ENCODE measurements at regions not wholly inside any gene's neighbourhood (a gene's known extent, or its start where the extent isn't known, plus 50 kb on each side); places are given as distances from the start of the nearest gene placed in this dataset.
"Not testable (repeated sequence)": the region's sequence is repeated elsewhere in the genome, so short reads cannot be mapped to it uniquely, and the experiment has no call there.

DNA sequence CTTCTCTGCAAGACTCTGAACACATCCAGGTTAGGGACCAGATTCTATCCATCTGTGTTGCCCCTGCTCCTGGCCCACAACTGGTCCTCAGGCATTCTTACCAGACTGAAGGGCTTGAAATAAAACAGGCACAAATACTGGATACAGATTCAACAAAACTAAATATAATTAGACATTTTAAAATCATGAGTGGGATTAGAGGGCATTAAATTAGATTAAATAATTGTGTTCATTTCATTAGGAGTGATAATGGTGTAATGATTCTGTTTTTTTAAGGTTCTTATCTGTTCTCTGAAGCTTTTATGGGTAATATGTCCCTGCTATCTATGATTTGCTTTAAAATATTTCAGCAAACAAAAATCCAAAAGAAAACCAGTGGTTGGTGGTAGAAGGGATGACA lies 226.5 kb downstream of the IRS1 start:
- DNase-seq = no peak

DNA sequence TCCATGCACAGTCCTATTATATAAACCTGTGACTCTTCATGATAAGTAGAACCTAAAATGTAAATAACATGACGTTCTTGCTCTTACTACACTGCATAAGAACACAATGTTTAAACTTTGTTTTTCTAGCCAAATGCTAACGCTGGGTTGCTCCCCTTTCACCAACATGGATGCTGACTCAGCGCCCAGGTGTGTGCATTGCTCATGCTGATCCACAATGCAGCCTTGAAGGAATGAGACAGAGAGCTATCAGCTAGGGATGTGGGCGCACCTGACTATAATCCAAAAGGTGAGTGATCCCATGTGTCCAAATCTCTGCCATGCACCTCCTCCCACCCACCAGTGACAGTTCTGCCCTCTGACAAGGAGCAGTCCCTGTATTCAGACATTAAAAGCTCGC lies 235.0 kb downstream of the IRS1 start:
- DNase-seq = no peak

DNA sequence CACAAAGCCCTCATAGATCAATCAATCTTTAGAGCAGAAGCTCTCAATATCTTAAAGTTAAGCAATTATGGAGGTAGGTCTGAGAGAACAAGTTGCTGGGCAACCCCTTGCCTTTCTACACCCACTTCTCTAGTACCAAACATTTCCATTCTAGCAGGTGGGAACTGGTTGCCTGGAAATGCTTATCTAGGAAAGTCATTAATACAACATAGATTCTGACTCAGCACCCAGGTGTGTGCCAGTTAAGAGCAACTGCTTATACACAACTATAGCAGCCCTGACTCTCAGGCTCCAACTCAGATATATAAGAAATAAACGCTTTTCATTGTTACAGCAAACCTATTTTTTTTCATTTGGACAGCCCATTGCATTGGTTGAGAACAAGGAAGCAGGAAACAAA lies 237.7 kb downstream of the IRS1 start:
- no peak for DNase-seq

DNA sequence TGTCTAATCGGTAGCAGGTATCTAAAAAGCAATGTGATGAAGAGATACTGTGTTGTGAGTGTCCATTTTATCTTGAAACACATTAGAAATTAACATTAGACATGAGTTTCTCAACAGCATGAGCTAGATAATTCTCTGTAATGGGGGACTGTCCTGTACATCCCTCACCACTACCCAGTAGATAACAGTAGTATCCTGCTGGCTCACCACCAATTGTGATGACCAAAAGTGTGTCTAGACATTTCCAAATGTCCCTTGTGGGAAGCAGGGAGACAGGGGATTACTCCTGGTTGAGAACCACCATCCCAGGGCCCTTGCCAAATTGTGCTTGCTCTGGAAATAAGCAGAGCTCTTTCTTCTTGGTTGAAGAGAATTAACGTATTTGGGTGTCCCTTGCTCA lies 239.3 kb downstream of the IRS1 start:
- DNase-seq = no peak

DNA sequence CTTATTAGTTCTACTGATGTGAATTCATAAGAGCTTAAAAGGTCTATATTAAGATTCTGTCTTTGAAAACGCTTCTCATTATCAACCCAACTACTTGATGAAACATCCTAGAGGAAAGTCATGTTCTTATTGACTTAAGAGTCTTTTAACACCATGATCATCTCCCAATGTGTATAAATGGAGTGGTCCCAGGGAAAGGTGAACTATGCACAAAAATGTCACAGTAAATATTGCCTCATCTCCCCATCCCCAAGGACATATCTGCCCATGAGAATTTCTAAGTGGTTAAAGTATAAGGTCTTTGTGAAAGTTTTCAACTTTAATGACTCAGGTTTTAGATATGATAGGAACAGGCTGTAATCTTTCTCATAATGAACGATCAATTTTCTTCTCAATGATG lies 240.1 kb downstream of the IRS1 start:
- DNase-seq = no peak

DNA sequence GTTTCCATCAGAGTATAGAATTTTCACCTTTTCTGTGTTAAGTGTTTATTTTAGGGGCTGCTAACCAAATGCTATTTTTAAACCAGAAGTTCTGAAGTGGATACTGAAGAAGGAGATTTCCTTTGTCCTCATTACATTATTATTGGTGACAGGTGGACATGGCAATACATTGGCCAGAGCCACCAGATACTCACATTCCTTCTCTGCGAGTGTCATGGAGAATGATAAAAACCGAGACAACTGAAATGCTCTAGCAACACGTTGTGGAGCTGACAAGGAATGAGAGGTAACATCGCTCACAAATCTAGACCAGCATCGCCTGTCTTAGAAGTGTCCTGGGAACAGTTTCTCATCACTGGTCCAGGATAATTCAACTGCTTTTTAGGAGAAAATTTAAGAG lies 241.2 kb downstream of the IRS1 start:
- DNase-seq = no peak

DNA sequence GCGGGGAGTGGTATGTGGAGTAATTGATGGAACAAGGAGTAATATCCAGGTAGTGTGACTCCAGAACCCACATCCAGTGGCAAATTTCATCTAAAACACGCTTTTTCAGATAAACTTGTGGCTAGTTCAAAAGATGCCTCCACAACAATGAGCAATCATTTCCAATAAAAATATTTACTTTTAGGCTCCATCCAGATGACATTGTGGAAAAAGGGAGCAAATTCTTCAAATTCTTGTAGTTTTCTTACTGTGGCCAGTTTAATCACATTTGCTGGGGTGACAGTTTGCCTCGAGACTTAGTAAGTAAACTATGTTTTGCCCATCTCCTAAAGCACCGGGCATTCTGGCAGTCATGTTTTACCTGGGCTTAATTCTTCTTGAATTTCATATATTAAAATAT lies 243.6 kb downstream of the IRS1 start:
- DNase-seq = no peak

DNA sequence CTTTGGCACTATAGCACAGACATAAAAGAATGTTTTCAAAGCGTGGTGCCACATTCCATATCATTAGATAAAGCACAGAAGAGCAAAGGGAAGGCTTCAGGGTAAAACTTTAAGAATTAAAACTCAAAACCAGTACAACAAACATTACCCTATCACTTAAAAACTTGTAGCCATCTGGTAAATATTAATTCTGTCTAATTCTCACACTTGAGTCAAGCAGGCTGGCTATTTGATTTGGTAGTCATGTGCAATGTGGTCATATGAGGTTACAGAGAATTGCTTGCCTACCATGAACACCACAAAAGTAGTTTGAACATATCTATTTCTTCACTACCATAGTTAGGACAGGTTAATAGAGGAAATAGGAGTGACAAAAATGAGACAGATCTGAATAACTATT lies 244.9 kb downstream of the IRS1 start:
- DNase-seq = no peak

DNA sequence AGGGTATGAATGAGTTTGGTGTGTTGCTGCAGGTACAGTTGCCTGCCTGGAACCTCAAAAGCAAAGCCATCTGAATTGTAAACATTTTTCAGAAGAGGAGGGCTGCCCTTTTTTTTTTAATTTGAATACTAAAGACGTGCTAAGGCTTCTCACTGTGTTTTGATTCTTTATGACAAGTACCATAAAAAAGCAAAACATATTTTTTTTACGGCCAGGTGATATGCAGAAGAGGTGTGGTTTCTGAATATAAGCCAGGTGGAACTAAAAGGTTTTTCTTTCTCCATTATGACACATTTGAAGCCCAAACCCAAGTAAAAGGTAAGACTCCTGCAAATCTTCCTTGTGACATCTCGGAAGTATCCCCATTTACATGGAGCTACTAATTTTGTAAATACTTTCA lies 246.3 kb downstream of the IRS1 start:
- no peak for DNase-seq

DNA sequence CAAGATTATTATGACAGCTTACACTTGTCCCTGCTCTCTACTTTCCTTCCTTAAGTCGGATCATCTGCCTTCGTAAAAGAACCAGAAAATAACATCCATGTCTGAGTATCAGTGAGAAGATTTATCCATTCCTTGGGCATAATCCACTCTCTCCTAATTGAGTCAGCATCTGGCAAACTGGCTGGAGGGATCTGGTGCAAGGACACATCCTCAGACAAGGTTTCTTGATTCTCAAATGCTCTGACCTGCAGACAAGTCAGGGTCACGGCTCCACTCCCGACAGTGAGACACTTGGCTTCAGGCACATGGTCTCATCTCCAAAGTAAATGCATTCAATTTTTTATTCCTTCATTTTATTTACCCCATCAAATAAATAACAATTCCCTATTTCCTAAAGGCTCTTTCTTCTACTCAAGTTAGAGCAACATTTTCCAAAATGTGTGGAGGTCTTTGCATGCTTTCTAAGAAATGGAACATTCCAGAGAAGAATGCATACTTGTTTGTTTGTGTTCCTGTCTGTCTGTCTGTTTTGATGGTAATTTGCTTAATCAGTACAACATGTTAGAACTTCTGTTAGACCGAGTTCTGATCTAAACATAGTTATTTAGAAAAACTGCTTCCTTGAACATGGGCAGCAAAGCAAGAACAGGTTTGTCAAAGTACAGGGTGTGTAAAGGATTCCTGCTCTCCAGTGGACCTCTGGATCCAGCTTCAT lies 246.9 kb downstream of the IRS1 start:
- no peak for DNase-seq

DNA sequence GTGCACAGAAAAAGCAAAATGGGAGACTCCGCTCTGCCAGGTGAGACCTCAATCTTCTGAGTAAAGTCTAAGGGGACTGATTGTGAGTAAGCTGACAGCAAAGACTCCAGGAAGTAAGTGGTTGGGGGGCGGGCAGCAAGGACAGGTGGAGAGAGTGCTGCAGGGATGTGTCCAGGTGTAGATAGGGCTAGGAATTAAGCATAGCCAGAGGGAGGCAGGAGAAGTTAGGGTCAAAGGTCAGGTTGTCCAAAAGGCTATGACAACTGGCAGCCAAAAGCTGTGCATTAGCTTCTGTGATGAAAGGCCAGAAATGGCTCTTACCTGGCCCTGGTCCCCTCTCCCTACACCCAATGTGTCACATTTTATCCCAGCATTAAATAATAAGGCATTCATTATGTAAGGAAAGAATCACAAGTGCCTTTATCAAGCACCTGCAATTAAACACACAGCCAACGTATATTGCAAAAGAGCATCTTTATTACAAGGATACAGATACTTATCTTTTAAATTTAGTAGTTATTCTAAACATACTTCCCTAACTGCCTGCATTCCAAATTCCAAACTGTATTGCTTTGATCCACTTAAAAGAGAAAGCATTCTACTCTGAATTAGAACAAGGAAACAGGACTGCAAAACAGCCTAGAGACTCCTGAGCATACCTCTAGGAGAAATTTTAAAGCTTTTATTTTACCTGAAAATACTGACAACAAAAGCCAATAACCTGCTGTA lies 247.9 kb downstream of the IRS1 start:
- no peak for DNase-seq

DNA sequence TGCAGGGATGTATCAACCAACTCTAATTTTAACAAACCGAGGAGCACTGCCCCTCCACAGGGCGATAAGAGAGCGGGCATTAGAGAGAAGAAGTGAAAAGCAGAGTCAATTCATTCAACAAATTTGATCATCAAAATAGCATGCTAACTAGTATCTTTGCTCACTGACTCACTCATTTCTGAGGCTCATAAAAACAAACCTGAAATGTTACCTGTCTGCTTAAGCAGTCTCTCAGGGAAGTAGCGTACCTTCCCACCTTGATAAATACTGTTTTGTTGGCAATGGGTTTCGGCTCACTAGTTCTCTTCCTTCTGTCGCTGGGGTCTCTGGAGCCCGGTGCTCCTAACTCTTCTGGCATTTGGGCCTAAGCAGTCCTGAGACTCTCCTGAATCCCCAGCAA lies 248.8 kb downstream of the IRS1 start:
- no peak for DNase-seq

DNA sequence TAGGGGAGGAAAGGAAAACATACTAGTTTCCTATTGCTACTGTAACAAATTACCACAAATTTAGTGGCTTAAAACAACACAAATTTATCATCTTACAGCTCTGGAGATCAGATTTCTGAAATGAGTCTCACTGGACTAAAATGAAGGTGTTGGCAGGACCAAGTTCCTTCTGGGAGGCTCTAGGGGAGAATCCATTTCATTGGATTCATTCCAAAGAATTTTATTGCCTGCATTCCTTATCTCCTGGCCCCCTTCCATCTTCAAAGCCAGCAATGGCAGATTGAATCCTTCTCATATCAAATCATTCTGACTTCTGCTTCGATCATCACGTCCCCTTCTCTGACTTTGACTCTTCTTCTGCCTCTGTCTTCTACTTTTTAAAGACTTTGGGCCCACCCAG lies 250.9 kb downstream of the IRS1 start:
- no peak for DNase-seq

DNA sequence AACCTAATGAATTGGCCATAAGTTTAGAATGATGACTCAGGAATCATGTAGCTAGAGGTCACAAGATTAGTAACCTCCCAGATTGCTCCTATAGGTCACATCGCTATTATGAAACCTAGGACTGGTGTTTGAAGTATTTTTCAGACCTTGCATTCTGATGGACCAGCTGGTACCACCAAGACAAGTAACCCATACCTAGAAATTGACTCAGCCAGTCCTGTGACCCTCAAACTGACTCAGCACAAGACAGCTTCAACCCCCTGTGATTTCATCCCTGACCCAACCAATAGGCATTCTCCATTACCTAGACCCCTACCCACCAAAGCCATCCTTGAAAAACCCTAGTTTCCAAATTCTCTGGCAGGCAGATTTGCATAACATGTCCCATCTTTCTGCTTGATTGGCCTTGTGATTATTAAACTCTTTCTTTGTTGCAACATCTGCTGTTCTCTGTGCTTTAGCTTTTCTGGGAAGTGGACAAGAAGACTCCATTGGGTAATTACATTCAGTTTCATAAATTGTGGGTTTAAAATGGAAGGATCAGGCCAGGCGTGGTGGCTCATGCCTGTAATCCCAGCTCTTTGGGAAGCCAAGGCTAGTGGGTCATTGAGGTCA lies 254.9 kb downstream of the IRS1 start:
- no peak for DNase-seq

DNA sequence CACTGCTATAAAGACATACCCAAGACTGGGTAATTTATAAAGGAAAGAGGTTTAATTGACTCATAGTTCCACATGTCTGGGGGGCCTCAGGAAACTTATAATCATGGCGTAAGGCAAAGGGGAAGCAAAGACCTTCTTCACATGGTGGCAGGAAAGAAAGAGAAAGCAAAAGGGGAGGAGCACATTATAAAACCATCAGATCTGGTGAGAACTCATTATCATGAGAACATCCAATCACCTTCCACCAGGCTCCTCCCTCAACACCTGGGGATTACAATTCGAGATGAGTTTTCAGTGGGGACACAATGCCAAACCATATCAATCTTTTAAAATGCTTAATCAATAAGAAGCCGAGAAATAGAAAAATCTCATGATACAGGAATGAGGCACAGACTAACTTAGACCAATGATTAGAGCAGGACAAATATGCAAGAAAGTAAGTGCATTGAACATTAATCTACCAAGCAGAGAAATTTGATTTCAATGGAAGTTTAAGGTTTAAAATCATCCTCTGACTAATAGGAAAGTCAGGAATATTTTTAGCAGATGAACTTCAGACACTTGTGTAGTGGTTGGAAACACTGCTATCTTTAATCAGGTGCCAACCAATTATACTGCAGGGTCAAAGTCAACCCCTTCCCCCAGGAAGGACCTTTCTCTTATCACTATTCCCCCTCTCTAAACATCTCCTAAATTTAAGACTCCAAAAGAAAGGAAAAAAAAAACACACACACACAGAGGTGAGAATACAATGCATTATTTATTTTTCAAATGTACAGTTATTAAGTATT lies 259.2 kb downstream of the IRS1 start:
- no peak for DNase-seq

DNA sequence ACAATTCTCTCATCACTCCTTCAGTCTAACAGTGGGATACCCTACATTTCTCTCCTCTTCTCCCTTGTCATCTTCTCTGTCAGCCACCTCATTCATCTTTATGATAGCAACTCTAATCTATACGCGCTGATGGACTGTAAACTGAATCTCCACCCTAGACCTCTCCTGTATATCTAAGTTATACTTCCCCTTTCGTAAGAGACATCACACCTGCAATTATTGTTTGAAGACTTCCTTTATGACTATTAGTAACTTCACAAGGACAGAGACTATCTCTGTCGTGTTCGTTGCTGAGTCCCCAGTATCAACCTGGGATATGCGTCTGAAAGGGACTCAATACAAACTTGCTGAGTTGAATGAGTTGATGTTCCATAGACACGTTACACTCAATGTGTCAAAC lies 263.2 kb downstream of the IRS1 start:
- DNase-seq = no peak

DNA sequence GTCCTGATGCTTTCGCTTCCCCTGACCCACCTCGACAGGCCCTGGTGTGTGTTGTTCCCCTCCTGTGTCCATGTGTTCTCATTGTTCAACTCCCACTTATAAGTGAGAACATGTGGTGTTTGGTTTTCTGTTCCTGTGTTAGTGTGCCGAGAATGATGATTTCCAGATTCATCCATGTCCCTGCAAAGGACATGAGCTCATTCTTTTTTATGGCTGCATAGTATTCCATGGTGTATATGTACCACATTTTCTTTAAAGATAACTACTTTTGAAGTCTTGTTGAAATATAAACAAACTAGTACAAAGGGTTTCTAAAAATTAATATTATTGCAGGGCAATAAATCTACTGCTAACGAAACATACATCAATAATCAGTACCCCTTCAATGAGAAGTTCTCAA lies 266.6 kb downstream of the IRS1 start:
- not testable (repeated sequence) for DNase-seq

DNA sequence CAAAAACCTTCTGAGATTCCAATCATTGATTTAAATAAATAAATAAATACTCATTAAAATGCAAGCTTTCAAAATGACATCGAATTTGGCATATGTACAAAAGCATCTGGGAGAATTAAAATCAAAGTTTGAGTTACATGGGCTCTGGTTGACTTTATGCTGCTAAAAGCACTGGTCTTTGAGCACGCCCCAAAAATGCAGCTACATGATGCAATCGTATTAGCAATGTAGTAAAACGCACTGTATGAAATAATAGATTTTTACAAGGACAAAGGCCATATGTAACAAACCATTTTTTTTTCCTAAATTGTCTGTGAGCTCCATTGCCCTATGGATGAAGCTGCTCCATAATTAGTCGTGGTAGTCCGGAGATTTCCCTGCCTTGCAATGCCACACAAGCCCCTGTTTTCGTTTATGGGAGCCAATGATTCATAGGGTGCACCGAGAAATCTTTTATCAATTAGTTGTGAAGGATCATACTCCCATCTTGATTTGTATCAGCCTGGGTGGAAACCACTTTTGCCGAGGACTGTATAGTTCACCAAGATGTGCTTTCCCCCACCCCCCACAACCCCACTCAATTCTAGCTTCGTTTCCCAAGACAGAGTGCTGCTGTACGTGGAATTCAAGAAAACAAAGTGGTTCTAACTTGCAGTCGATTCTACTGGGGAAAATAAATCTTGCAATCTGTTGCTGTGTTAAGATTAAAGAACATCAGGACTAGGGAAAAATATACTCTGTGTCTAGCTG lies 268.4 kb downstream of the IRS1 start:
- no peak for DNase-seq

DNA sequence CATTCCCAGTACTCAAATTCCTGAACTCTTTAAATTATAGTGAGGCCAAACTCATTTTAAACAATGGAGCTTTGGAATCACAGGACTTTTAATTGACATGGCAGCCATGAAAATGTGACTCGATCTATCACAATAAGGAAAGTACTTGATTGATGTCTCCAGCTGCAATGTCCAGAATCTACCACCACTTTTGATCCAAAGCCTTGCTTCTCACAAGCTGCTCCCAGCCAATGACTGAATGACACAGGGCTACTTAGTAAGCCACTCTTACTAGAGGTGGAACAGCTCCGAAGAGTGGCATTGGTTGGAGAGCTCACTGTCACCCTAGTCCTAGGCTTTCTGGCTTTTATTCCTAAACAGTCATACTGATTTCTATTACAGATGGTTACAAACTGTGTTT lies 270.1 kb downstream of the IRS1 start:
- DNase-seq = no peak

DNA sequence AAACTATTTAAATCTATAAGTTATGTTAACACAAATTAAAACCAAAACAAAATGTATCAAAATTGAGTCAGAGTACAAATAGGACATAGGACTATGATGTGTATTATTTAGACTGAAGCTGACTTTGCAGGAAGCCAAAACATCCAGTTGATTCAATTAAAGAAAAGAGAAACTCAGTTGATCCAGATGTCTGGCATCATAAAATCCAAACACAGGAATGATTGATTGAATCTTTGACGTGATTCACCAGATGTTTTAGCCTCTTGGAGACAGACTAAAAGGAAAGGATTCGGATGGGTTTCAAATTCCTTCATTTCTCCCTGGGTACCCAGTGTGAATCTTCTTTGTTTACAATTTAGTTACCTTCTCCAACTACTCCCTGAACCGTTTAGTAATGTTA lies 272.9 kb downstream of the IRS1 start:
- no peak for DNase-seq

DNA sequence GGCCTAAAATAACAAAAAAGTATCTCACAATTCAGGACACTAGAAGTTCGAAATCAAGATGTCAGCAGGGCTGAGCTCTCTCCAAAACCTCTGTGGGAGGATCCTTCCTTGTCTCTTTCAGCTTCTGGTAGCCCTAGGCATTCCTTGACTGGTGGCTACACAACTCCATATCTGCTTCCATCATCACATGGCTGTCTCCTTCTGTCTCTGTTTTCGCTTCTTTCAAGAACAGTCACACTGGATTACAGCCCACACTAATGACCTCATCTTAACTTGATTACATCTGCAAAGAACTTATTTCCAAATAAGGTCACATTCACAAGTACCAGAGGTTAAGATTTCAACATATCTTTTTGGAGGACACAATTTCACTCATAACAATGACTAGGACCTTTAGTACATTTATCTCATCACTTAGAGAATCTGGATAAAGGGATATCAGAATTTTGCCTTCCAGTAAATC lies 275.2 kb downstream of the IRS1 start:
- no peak for DNase-seq

DNA sequence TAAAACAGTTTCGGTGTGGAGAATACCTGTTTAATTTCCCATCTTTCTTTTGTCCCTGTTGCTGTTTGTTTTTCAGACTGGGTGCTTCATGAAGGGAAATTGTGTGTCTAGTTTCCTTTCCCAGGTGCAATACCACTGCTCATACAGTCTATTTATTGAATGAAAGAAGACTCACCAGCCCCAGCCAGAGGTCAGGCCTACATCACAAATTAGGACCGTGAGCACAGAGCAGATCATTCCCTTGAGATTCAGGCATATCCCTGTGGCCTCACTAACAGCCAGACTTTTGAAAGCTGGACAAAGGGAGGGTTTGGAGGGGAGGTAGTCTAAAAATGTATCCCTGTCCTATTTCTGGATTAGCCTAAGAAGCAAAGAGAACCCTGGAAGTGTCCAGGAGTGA lies 278.9 kb downstream of the IRS1 start:
- no peak for DNase-seq
